ENCODE measurements at regions not wholly inside any gene's neighbourhood (a gene's known extent, or its start where the extent isn't known, plus 50 kb on each side); places are given as distances from the start of the nearest gene placed in this dataset.

DNA sequence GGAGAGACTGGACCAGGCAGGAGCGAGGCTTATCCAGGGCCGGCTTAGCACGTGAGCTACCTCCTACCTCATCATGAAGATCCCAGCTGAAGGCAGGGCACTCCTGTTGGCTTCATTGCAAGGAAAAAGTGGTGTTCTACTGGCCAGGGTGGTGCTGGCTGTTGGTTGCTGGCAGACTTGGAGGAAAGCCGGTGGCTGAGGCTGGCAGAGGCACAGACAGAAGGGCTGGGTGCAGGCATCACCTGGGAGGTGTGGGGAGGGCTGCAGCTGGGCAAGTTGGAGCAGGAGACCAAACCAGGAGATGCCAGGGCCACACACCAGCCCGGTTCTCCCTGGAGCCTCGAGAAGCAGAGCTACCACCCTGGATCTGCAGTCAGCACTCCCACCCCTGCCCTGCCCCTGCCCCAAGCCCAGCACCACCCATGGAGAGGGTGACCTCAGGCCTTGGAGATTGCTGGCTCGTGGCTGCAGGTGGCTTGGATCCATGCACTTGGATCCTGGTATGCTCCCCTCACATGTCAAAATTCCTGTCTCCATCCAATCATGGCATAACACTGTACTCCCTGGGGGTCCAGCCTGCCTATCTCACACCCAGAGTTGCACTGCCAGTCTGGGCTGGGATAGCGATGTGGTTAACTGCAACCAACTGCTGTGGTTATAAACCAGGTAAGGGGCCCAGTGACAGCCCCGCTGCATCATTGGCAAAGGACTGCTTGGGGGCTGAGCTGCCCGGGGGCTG, 49.7 kb downstream of the GLI2 start:
- H3K9me3 Mint-ChIP-seq = no peaks in the 10 kb centered on the region
- no peak overlapping the region for H3K4me3 Mint-ChIP-seq
- ChIA-PET POLR2A (no interaction called here), CTCF (no interaction called here)
- no peaks in the 10 kb centered on the region for H3K36me3 Mint-ChIP-seq (ENCODE audit: low read depth)
- H3K4me1 Mint-ChIP-seq = peaks cover 4% of the 10 kb centered on the region
- DNase-seq = no peak
- no peaks in the 10 kb centered on the region for H3K27me3 Mint-ChIP-seq
- H3K27ac Mint-ChIP-seq = no peak overlapping the region

DNA sequence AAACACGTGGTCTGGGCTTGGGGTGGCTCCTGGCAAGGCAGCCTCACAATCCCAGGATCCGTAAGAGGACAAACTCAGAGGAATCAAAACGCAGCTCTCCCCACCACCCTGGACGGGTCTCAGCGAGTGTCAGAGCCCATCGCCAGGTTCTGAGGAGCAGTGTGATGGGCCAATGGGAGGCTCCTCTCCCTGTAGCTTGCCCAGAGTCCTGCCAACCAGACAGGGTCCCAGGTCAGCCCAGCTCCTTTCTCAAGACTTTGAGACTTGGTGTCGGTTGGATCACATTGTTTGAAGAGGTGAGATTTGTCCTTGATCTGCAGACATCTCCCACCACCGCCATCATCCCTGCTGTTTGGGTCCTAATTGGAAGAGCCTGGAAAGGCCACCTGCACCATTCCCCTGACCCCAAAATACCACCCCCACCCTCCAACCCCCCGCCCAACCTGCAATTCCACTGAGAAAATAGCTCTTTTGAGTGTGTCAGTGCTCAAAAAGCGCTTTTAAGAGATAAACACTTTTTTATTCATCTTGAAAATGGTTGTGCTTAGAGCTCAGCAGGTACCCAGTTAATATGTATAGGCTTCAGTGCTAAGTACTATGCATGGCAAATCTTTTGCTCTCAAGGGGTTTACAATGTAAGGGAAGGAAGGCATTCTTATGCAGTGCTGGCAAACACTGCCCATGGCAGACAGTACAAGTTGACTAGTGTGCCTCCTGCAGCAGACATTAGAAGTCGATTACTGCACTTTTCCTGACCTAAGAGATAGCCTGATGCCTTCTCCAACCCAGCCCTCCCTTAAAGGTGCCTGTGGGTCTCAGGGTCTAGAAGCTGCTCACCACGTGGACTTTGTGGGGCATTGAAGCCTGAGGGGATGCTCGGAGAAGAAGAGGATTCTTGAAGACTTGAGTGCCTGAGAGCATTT, 50.6 kb downstream of the GLI2 start:
- POLR2A ChIA-PET = no interaction called here
- Mint-ChIP-seq H3K4me3 (no peak overlapping the region), H3K27me3 (no peaks in the 10 kb centered on the region), H3K27ac (no peak overlapping the region), H3K4me1 (peaks cover 4% of the 10 kb centered on the region), H3K36me3 (ENCODE audit: low read depth) (no peaks in the 10 kb centered on the region), H3K9me3 (no peaks in the 10 kb centered on the region)
- DNase-seq = no peak
- CTCF ChIA-PET = no interaction called here

DNA sequence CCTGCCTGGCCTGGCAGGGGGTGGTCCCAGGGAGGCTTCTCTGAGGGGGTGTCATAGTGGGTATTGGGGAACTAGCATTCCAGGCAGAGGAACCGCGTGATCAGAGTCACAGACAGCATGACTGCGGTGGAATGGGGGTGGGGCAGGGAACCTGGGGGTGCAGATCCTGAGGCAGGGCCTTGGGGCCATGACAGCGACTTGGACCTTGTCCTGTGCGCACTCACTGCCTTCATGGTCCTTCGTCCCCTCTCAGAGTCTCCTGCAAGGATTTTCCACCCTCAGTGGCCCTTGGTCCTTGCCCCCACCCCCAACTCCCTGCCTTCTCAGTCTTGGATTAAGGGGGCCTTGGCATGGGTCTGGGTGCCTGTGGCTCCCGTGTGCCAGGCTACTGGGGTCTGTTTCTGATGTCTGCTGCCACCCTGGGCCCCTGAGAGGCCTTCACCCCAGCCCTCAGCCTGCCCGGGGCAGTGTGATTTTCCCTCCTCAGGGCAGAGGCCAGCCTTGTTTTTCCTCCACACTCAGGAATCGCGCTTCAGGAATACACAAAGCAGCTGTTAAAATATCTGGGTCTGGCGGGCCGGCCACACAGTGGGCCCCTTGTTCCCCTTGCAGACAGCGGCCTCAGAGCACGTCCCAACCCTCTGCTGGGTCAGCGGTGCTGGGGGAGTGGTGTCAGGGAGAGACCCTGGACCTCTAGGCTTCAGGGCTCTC, 51.6 kb downstream of the GLI2 start:
- no peak overlapping the region for H3K27ac Mint-ChIP-seq
- H3K9me3 Mint-ChIP-seq = no peaks in the 10 kb centered on the region
- DNase-seq = no peak
- H3K36me3 Mint-ChIP-seq (ENCODE audit: low read depth) = no peaks in the 10 kb centered on the region
- H3K4me1 Mint-ChIP-seq = peaks cover 4% of the 10 kb centered on the region
- no peaks in the 10 kb centered on the region for H3K27me3 Mint-ChIP-seq
- POLR2A ChIA-PET = no interaction called here
- no peak overlapping the region for H3K4me3 Mint-ChIP-seq
- CTCF ChIA-PET = no interaction called here

DNA sequence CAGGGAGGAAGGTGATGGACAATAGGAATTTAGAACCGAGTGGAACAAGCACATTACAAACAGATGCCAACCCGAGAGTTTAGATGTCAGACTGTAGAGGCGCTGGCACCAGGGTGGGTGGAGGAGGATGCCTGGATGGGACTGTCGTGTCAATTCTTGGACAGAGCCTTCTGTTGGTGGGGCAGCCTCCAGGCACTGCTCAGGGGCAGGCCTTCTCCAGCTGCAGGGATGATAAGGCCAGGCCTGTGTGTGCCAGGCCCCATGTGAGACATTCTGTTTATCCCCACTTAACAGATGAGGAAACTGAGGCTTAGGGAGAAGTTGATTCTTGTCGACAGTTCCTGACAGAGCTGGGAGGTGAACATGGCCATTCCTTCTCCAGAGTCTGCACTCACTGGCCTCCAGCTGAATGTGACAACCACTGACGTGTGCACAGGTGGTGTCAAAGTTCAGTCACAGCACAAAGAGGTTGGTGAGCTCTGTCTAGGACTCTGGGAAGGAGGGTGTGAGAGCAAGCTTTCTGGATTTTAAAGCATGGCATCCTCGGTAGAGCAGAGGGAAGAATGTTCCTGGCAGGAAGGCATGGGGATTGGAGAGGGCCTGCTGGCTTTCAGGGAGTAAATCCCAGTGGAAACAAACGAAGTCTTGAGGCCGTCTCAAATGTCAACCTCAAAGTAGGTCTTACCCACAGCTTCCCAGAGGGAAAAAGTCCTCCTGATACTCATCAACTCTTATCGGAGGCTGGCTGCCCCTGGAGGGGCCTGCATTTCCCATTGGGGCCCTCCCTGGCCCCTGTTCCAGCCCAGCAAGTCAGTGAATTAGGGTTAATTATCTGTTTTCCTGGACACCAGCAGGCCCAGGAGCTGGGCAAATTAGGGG, 52.4 kb downstream of the GLI2 start:
- Mint-ChIP-seq H3K36me3 (ENCODE audit: low read depth) (no peaks in the 10 kb centered on the region), H3K27me3 (no peaks in the 10 kb centered on the region), H3K27ac (no peak overlapping the region), H3K9me3 (no peaks in the 10 kb centered on the region), H3K4me3 (no peak overlapping the region), H3K4me1 (peaks cover 4% of the 10 kb centered on the region)
- CTCF ChIA-PET = no interaction called here
- DNase-seq = no peak
- POLR2A ChIA-PET = no interaction called here

DNA sequence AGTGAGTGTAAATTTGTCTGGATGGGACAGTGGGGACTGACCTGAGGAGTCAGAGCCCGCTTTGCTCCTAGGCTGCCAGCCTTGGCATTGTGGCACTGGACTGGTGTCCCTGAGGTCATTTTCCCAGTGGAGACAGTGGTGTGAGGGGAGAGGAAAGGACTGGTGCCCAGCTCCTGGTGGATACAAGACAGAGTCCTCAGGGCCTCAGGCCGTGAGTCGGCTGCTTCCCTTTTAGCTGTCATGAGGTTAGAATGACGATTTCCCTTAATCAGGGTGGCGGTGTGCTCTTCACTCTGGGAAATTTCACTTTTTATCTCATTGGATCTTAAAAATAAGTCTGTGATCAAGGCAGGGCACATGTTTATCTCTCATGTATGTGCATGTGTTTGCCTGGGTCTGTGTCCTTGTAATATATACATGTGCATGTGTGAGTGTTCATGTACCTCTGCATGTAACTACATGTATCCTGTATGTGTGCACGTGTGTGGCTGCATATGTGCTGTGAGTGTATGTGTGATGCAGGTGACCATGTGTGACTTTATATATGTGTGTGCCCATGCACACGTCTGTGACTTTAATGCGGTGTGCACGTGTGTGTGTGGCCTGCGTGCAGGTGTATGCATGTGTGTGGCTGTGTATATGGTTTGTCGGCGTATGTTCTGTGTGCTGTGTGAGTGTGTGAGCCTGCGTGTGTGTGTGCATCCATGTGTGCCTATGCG, 55.7 kb downstream of the GLI2 start:
- no peak overlapping the region for H3K4me3 Mint-ChIP-seq
- POLR2A ChIA-PET = no interaction called here
- no peaks in the 10 kb centered on the region for H3K4me1 Mint-ChIP-seq
- CTCF ChIA-PET = no interaction called here
- no peaks in the 10 kb centered on the region for H3K27me3 Mint-ChIP-seq
- H3K36me3 Mint-ChIP-seq (ENCODE audit: low read depth) = no peaks in the 10 kb centered on the region
- no peak overlapping the region for H3K27ac Mint-ChIP-seq
- DNase-seq = no peak
- no peaks in the 10 kb centered on the region for H3K9me3 Mint-ChIP-seq

DNA sequence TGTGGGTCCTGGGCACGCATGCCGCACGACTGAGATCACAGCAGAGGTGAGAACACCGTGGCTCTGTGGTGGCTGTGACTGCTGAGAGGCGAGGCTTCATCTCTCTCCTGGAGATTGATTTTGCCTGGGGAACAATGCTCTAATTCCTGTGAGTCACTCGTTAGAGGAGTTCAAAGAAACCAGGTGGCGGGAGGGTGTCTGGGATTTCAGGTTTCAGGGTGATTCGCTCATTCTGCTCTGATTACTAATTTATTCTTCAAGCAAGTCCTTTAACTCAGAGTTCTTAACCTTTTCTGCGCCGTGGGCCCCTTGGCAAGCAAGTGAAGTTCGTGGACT, 56.3 kb downstream of the GLI2 start:
- no peaks in the 10 kb centered on the region for H3K4me1 Mint-ChIP-seq
- no peak for DNase-seq
- H3K27me3 Mint-ChIP-seq = no peaks in the 10 kb centered on the region
- no peak overlapping the region for H3K27ac Mint-ChIP-seq
- H3K36me3 Mint-ChIP-seq (ENCODE audit: low read depth) = no peaks in the 10 kb centered on the region
- H3K4me3 Mint-ChIP-seq = no peak overlapping the region
- ChIA-PET CTCF (no interaction called here), POLR2A (no interaction called here)
- no peaks in the 10 kb centered on the region for H3K9me3 Mint-ChIP-seq

DNA sequence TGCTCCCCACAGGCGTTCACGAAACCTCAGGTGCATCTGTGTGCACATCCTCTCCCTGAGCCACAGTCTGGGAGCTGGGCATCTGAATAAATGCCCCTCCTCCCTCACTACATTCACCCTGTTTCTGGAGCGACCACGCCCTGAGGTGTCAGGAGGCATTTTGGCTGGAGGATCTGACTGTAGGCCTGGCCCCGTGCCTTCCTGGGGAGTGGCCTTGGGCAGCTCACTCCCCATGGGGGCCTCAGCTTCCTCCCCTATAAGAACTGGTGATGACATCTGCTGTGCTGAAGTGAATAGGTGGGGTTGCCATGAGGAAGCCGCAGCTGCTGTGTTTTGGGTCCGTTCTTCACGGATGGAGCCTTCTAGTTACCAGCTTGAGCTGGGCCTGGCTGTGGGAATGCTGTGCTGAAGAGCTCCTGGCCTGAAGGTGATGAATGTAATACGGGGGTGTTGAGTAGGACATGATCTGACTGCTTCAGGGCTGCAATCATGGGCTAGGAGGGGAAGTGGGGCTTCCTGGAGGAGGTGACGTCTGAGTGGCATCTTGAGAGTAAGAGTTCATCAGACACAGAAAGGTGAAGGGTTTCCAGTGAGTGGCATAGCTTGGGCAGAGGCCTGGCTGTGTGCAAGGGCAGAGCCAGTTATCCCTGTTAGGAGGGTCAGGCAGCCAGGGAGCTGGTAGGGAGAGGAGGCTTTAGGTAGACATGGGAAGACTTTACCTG, 58.2 kb downstream of the GLI2 start:
- CTCF ChIA-PET = no interaction called here
- Mint-ChIP-seq H3K36me3 (ENCODE audit: low read depth) (no peaks in the 10 kb centered on the region), H3K9me3 (no peaks in the 10 kb centered on the region), H3K27me3 (no peaks in the 10 kb centered on the region), H3K27ac (no peak overlapping the region), H3K4me1 (no peaks in the 10 kb centered on the region), H3K4me3 (no peak overlapping the region)
- POLR2A ChIA-PET = no interaction called here
- DNase-seq = no peak

DNA sequence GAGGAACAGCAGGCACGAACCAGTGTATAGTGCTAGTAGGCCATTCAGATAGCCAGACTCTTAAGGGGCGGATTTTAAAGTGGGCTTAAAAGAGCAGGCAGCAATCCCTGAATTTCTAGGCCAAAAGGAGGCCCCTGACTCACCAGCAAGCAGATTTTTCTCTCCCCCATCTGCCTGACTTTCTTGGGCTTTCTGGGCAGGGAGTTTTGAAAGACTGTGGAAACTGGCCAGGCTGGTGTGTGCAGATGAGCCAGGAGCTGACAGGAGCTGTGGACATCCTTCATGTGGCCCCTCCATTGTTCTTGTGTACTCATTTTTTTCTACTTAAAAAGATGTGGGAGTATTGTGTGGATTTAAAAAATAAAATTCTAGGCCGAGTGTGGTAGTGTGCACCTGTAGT, 59.0 kb downstream of the GLI2 start:
- no peak for DNase-seq
- no peaks in the 10 kb centered on the region for H3K9me3 Mint-ChIP-seq
- H3K27ac Mint-ChIP-seq = no peak overlapping the region
- no peaks in the 10 kb centered on the region for H3K4me1 Mint-ChIP-seq
- H3K27me3 Mint-ChIP-seq = no peaks in the 10 kb centered on the region
- CTCF ChIA-PET = no interaction called here
- no peak overlapping the region for H3K4me3 Mint-ChIP-seq
- H3K36me3 Mint-ChIP-seq (ENCODE audit: low read depth) = no peaks in the 10 kb centered on the region
- POLR2A ChIA-PET = no interaction called here

DNA sequence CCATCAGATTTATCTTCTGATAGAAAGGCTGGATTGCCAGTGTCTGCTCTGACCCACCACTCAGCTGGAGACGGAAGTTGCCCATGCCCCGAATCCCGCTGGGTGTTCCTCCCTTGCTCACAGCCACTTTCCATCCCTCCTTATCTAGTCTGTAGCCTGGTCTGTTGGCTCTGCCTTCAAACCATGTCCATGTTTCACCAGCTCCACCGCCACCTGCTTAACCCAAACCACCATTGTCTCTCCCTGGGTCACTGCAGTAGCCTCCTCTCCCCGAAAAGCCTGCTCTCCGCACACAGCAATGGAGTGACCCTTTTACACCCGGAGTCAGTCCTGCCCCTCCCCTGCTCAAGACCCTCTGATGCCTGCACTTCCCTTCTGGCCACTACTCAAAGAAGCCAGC, 60.4 kb downstream of the GLI2 start:
- no peak overlapping the region for H3K4me3 Mint-ChIP-seq
- no peaks in the 10 kb centered on the region for H3K36me3 Mint-ChIP-seq (ENCODE audit: low read depth)
- ChIA-PET CTCF (no interaction called here), POLR2A (no interaction called here)
- H3K27ac Mint-ChIP-seq = no peak overlapping the region
- no peaks in the 10 kb centered on the region for H3K27me3 Mint-ChIP-seq
- no peaks in the 10 kb centered on the region for H3K9me3 Mint-ChIP-seq
- H3K4me1 Mint-ChIP-seq = no peaks in the 10 kb centered on the region
- no peak for DNase-seq

DNA sequence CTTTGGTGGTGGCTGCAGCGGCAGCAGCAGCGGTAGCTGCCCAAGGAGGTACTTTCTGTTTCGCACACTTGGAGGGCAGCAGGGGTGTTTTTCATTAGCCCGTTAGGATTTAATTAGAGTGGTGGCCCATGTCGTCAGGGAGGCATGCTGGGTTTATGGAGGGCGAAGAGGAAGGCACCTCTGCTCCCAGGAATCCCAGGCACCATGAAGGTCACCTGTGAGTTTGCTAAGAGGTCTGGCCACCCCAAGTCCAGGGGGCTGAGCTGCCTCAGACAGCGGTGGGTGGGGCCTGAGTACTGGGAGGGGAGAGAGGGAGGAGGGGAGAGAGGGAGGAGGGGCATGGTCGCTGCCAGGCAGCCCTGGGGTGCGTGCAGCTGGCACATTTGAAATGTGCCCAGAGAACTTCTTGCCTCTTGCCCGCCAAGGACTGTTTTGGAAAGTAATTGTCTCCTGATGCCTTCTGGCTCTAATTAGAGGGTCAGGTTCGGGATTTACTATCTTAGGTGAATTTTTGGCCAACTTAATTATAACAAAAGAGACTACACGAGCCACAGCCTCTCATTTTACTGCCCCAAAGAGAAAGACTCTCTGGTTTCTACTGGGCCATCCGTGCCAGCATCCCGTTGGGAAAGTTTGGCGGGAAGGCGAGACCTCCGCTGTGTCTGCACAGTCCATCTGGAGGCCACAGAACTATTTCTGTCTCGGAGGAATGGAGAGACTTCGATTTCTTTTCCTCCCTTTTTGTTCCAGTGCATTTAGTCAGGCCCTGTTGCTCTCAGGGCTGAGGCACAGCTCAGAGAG, 62.0 kb downstream of the GLI2 start:
- no peak for DNase-seq
- no peaks in the 10 kb centered on the region for H3K27me3 Mint-ChIP-seq
- H3K4me1 Mint-ChIP-seq = no peaks in the 10 kb centered on the region
- POLR2A ChIA-PET = no interaction called here
- CTCF ChIA-PET = no interaction called here
- H3K4me3 Mint-ChIP-seq = no peak overlapping the region
- H3K36me3 Mint-ChIP-seq (ENCODE audit: low read depth) = no peaks in the 10 kb centered on the region
- no peak overlapping the region for H3K27ac Mint-ChIP-seq
- no peaks in the 10 kb centered on the region for H3K9me3 Mint-ChIP-seq

DNA sequence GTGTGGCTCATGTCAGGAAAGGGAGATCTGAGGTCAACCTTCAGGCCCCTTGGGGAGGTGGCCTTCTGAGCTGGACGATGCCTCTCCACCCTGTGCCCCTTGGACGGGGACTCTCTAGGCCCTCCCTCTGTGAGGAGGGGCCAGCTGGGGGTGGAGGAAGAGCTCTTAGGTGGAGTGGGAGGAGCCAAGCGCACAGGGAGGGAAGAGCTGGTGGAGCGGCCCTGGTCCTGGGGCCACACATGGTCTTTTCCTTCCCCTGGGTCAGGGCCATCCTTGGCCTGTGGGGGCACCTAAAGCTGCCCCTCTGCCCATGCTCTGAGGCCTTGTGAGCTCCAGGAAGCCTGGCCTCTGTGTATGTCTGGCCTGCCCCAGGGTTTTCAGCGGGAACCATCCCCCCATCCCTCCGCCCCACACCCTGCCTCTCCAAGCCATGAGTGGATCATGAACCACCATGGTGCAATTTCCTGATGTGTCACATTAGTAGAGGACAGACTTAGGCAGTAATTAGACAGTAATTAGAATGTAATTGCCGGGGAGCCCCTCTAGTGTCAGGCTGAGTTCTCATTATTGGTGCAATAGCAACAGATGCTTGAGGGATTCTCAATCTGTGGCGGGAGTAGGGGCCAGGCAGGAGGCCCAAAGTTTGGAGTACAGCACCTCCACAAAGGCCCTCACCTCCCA, 63.0 kb downstream of the GLI2 start:
- Mint-ChIP-seq H3K9me3 (no peaks in the 10 kb centered on the region), H3K36me3 (ENCODE audit: low read depth) (no peaks in the 10 kb centered on the region), H3K27ac (no peak overlapping the region), H3K27me3 (no peaks in the 10 kb centered on the region), H3K4me3 (no peak overlapping the region), H3K4me1 (no peaks in the 10 kb centered on the region)
- DNase-seq = no peak
- CTCF ChIA-PET = no interaction called here
- POLR2A ChIA-PET = no interaction called here
